B cell (primary cell): ENCODE measurements at regions not wholly inside any gene's neighbourhood (a gene's known extent, or its start where the extent isn't known, plus 50 kb on each side); places are given as distances from the start of the nearest gene placed in this dataset.

Experiments used
- ATAC-seq: fragments of 200-7000 bp; cut with Tn5 transposase; one replicate; pipeline ENCODE4 v1.10.0; 2021; ENCODE audit warnings: low read depth, mild to moderate bottlenecking, moderate number of reproducible peaks, moderate library complexity
- CTCF ChIA-PET: fragments of 350-600 bp; sonication (Branson Sonifier 250); formaldehyde crosslinking; loops from one replicate; lab custom pipeline; 2021; ENCODE audit warnings: antibody characterized with exemption, inconsistent platforms; lab: Charles Lee
- POLR2A ChIA-PET: fragments of 350-600 bp; sonication (Branson Sonifier 250); formaldehyde crosslinking; loops from one replicate; lab custom pipeline; 2021; ENCODE audit warnings: antibody characterized with exemption; lab: Charles Lee
- DNase-seq: peaks from one replicate; pipeline ENCODE4 v3.0.0; 2013
- H2AFZ ChIP-seq: 2 replicates; pipeline ENCODE4 v1.6.1; 2012; ENCODE audit warnings: mild to moderate bottlenecking, low read depth, low read length; ENCODE audit not compliant: insufficient read depth, poor library complexity, severe bottlenecking
- H3K27ac ChIP-seq, 2 donors: 1 replicate in 1 of 2; 2 replicates in 1 of 2; pipeline ENCODE4 v1.5.1; 2012 to 2013; ENCODE audit warnings: low read length in 2 of 2, mild to moderate bottlenecking in 2 of 2, moderate library complexity in 1 of 2
- H3K27me3 ChIP-seq, 4 experiments: fragments of 200-600 bp in 1 of 4; sonication (generic) in 1 of 4; replicated peaks in 1 of 4; 1 replicate in 2 of 4; 2 replicates in 2 of 4; pipeline versions ENCODE4 v1.6.1 to v1.7.0; 2013 to 2016; ENCODE audit warnings: low read length in 3 of 4, mild to moderate bottlenecking in 2 of 4, mixed read lengths in 1 of 4, moderate library complexity in 1 of 4; ENCODE audit not compliant: insufficient read depth in 4 of 4, control insufficient read depth in 3 of 4; ENCODE audit errors: control extremely low read depth in 1 of 4
- H3K36me3 ChIP-seq, 2 experiments: replicated peaks in 1 of 2; 1 replicate in 1 of 2; 2 replicates in 1 of 2; pipeline versions ENCODE4 v1.6.1 to v1.7.1; 2013; ENCODE audit warnings: low read length in 1 of 2; ENCODE audit not compliant: insufficient read depth in 2 of 2, control insufficient read depth in 1 of 2; ENCODE audit errors: control extremely low read depth in 1 of 2, extremely low read depth in 1 of 2
- H3K4me1 ChIP-seq, 2 donors: fragments of 200-600 bp in 1 of 2; sonication (generic) in 1 of 2; 1 replicate in 1 of 2; 2 replicates in 1 of 2; pipeline versions ENCODE4 v1.5.1 to v1.6.1; 2013 to 2017; ENCODE audit warnings: low read length in 2 of 2; ENCODE audit not compliant: control insufficient read depth in 2 of 2, insufficient read depth in 2 of 2
- H3K4me2 ChIP-seq: replicated peaks from 2 replicates; pipeline ENCODE3; 2012; ENCODE audit warnings: mild to moderate bottlenecking, low read depth, low read length; ENCODE audit not compliant: poor library complexity, severe bottlenecking
- H3K4me3 ChIP-seq, 5 experiments: fragments of 200-600 bp in 1 of 5; sonication (generic) in 1 of 5; 1 replicate in 3 of 5; 2 replicates in 2 of 5; pipeline versions ENCODE4 v1.5.1 to v1.7.0; 2011 to 2016; ENCODE audit warnings: low read length in 4 of 5, mild to moderate bottlenecking in 4 of 5, low read depth in 2 of 5, control low read depth in 1 of 5, moderate library complexity in 1 of 5; ENCODE audit not compliant: insufficient read depth in 1 of 5; ENCODE audit errors: control extremely low read depth in 1 of 5, extremely low read depth in 1 of 5
- H3K79me2 ChIP-seq: fragments of 200-600 bp; sonication (generic); one replicate; pipeline ENCODE4 v1.6.0; 2016; ENCODE audit warnings: low read length; ENCODE audit not compliant: control insufficient read depth, insufficient read depth
- H3K9ac ChIP-seq: fragments of 200-600 bp; sonication (generic); 2 replicates; pipeline ENCODE4 v1.6.1; 2017; ENCODE audit warnings: mild to moderate bottlenecking, low read length, moderate library complexity
- H3K9me3 ChIP-seq, 3 donors: one replicate each; pipeline versions ENCODE4 v1.6.1 to v1.7.1; 2013; ENCODE audit warnings: low read length in 2 of 3; ENCODE audit not compliant: control insufficient read depth in 2 of 3, insufficient read depth in 1 of 3; ENCODE audit errors: control extremely low read depth in 1 of 3
- H4K20me1 ChIP-seq: 2 replicates; pipeline ENCODE4 v1.6.0; 2012; ENCODE audit warnings: mild to moderate bottlenecking, low read length; ENCODE audit not compliant: insufficient read depth, control insufficient read depth, poor library complexity, severe bottlenecking
- H3K27ac Mint-ChIP-seq: one replicate; pipeline ENCODE4 v1.8.0; 2021; ENCODE audit warnings: mixed read lengths
- H3K27me3 Mint-ChIP-seq: one replicate; pipeline ENCODE4 v1.8.0; 2021; ENCODE audit warnings: mixed read lengths
- H3K4me1 Mint-ChIP-seq: one replicate; pipeline ENCODE4 v1.8.0; 2021; ENCODE audit warnings: mixed read lengths
- H3K4me3 Mint-ChIP-seq: one replicate; pipeline ENCODE4 v1.8.0; 2021; ENCODE audit warnings: mixed read lengths
- H3K9me3 Mint-ChIP-seq: one replicate; pipeline ENCODE4 v1.8.0; 2022; ENCODE audit warnings: mixed read lengths; ENCODE audit not compliant: insufficient read depth
- CTCF ChIP-seq: fragments of 200-600 bp; IDR thresholded peaks from one replicate; pipeline ENCODE4 v1.8.0; 2022; ENCODE audit warnings: antibody characterized with exemption, mild to moderate bottlenecking
- EZH2 ChIP-seq: IDR thresholded peaks from 2 replicates; pipeline ENCODE4 v1.6.1; 2012; ENCODE audit warnings: borderline replicate concordance, low read depth, mild to moderate bottlenecking, moderate library complexity, low read length; ENCODE audit not compliant: insufficient read depth, poor library complexity, severe bottlenecking
- WGBS: methylation state at CpG from one replicate; pipeline ENCODE4 v1.1.5; 2013; ENCODE audit warnings: missing lambda C conversion rate; ENCODE audit not compliant: insufficient coverage; 5-methylcytosine and 5-hydroxymethylcytosine counted together
- intact Hi-C: fragments of 100-400 bp; cut with micrococcal nuclease; formaldehyde crosslinking; loops from one replicate; pipeline ENCODE4 v1.10.0; 2022

GRCh38 chr16:52103791-52104190 lies 443.2 kb downstream of the TOX3 start:
- no peak overlapping the region for H3K27ac ChIP-seq
- no peaks in the 10 kb centered on the region for H3K9me3 ChIP-seq
- no CpG with 5 or more reads among the region's 1 CpG for WGBS
- DNase-seq (no peak), ATAC-seq (no peak)
- no peaks in the 10 kb centered on the region for H3K27me3 Mint-ChIP-seq
- no peak overlapping the region for H2AFZ ChIP-seq
- H3K4me3 ChIP-seq, result no peak overlapping the region
- H3K4me3 Mint-ChIP-seq, result no peak overlapping the region
- no peaks in the 10 kb centered on the region for H3K27me3 ChIP-seq
- TF ChIP-seq EZH2 (no peak), CTCF (no peak)
- H3K36me3 ChIP-seq, result no peaks in the 10 kb centered on the region
- no peaks in the 10 kb centered on the region for H3K79me2 ChIP-seq
- intact Hi-C loops, result no loop called here
- no peaks in the 10 kb centered on the region for H3K4me1 Mint-ChIP-seq
- H3K9me3 Mint-ChIP-seq, result no peaks in the 10 kb centered on the region
- CTCF ChIA-PET, result no interaction called here
- H3K4me1 ChIP-seq, result no peaks in the 10 kb centered on the region
- POLR2A ChIA-PET, result no interaction called here
- H3K27ac Mint-ChIP-seq, result no peak overlapping the region
- H3K4me2 ChIP-seq, result no peak overlapping the region
- no peak overlapping the region for H3K9ac ChIP-seq
- no peaks in the 10 kb centered on the region for H4K20me1 ChIP-seq

- intact Hi-C loops, result no loop called here
- 100% methylated on average over 2 of the region's 3 CpGs for WGBS
- POLR2A ChIA-PET, result no interaction called here
Observed at GRCh38 chr16:52101246-52101645, 445.7 kb downstream of the TOX3 start.

More at GRCh38 chr16:52101246-52101645, 445.7 kb downstream of the TOX3 start:
- H3K9me3 Mint-ChIP-seq, result no peaks in the 10 kb centered on the region
- no peak overlapping the region for H3K27ac ChIP-seq
- ATAC-seq (no peak), DNase-seq (no peak)
- H3K4me3 Mint-ChIP-seq, result no peak overlapping the region
- H3K4me2 ChIP-seq, result no peak overlapping the region
- H3K4me1 ChIP-seq, result no peaks in the 10 kb centered on the region
- no peaks in the 10 kb centered on the region for H3K4me1 Mint-ChIP-seq
- no peak overlapping the region for H2AFZ ChIP-seq
- H3K79me2 ChIP-seq, result no peaks in the 10 kb centered on the region
- H3K27me3 Mint-ChIP-seq, result no peaks in the 10 kb centered on the region
- no peak overlapping the region for H3K27ac Mint-ChIP-seq
- TF ChIP-seq EZH2, result no peak
- no peaks in the 10 kb centered on the region for H4K20me1 ChIP-seq
- H3K36me3 ChIP-seq, result no peaks in the 10 kb centered on the region
- H3K4me3 ChIP-seq, result no peak overlapping the region
- CTCF ChIA-PET, result no interaction called here
- H3K27me3 ChIP-seq, result no peaks in the 10 kb centered on the region
- no peak overlapping the region for H3K9ac ChIP-seq
- H3K9me3 ChIP-seq, result no peaks in the 10 kb centered on the region
